Epithelial cell of proximal tubule (primary cell): ENCODE measurements at regions not wholly inside any gene's neighbourhood (a gene's known extent, or its start where the extent isn't known, plus 50 kb on each side); places are given as distances from the start of the nearest gene placed in this dataset.
"Not testable (repeated sequence)": the region's sequence is repeated elsewhere in the genome, so short reads cannot be mapped to it uniquely, and the experiment has no call there.

Experiments
- DNase-seq: peaks from one replicate; pipeline ENCODE4 v3.0.0-alpha.2; 2011; ENCODE audit warnings: low read depth
- H3K4me3 ChIP-seq: 2 replicates; pipeline ENCODE4 v1.5.1; 2011; ENCODE audit warnings: low read depth, mild to moderate bottlenecking, low read length
- CTCF ChIP-seq: conservative IDR thresholded peaks from 2 replicates; pipeline ENCODE4 v1.5.1; 2012; ENCODE audit warnings: low read depth, mild to moderate bottlenecking, low read length

- H3K4me3 ChIP-seq: no peak overlapping the region
- no peak for DNase-seq
- no peak for TF ChIP-seq CTCF
Observed at GRCh38 chr14:54258382-54258781, 138.4 kb upstream of the CDKN3 start.

- no peak for TF ChIP-seq CTCF
- DNase-seq: no peak
- no peak overlapping the region for H3K4me3 ChIP-seq
Observed at GRCh38 chr14:54259821-54260220, 137.0 kb upstream of the CDKN3 start.

GRCh38 chr14:54261283-54261682 is 135.5 kb upstream of the CDKN3 start:
- TF ChIP-seq CTCF: no peak
- DNase-seq: no peak
- no peak overlapping the region for H3K4me3 ChIP-seq

- not testable (repeated sequence) for DNase-seq, H3K4me3 ChIP-seq
Observed at GRCh38 chr14:54266616-54267015, 130.2 kb upstream of the CDKN3 start.

- no peak for TF ChIP-seq CTCF
- H3K4me3 ChIP-seq: no peak overlapping the region
- no peak for DNase-seq
Observed at GRCh38 chr14:54267172-54267571, 129.6 kb upstream of the CDKN3 start.

GRCh38 chr14:54275997-54276725 is 120.6 kb upstream of the CDKN3 start:
- no peak for DNase-seq

GRCh38 chr14:54278087-54278486 is 118.7 kb upstream of the CDKN3 start:
- no peak for TF ChIP-seq CTCF
- no peak overlapping the region for H3K4me3 ChIP-seq
- no peak for DNase-seq

More at GRCh38 chr14:54275997-54276725, 120.6 kb upstream of the CDKN3 start:
- no peak overlapping the region for H3K4me3 ChIP-seq
- no peak for TF ChIP-seq CTCF
